SK-N-SH (cell line): ENCODE measurements at regions not wholly inside any gene's neighbourhood (a gene's known extent, or its start where the extent isn't known, plus 50 kb on each side); places are given as distances from the start of the nearest gene placed in this dataset.

ENCODE experiments used
- CTCF ChIA-PET: fragments of 300-600, 350-600 bp; formaldehyde crosslinking; extraction: SDS; loops from one replicate; lab custom pipeline; 2021; lab: Yijun Ruan, JAX
- POLR2A ChIA-PET: fragments of 350-600 bp; sonication (Branson Sonifier 250); formaldehyde crosslinking; extraction: SDS; loops from one replicate; lab custom pipeline; 2020; ENCODE audit warnings: antibody characterized with exemption, inconsistent platforms; lab: Yijun Ruan, JAX
- DNase-seq: peaks from one replicate; pipeline ENCODE4 v3.0.0; 2012
- H2AFZ ChIP-seq: fragments of 200-600 bp; sonication (generic); 2 replicates; pipeline ENCODE4 v1.8.1; 2016; ENCODE audit warnings: antibody characterized with exemption, mild to moderate bottlenecking, low read depth
- H3F3A ChIP-seq: fragments of 200-600 bp; sonication (generic); replicated peaks from 2 replicates; pipeline ENCODE3; 2016; ENCODE audit warnings: antibody characterized with exemption, mild to moderate bottlenecking; ENCODE audit not compliant: insufficient read depth
- H3K27ac ChIP-seq, 2 experiments: fragments of 200-500 bp in 1 of 2; fragments of 200-600 bp in 1 of 2; sonication (Bioruptor generic) in 1 of 2; sonication (generic), shearing (Covaris generic) in 1 of 2; 2 replicates each; pipeline versions ENCODE4 v1.5.1 to v1.6.1; 2014 to 2016; ENCODE audit warnings: low read depth in 2 of 2, inconsistent platforms in 1 of 2, low read length in 1 of 2, mild to moderate bottlenecking in 1 of 2, mixed read lengths in 1 of 2
- H3K27me3 ChIP-seq: fragments of 200-600 bp; sonication (generic), shearing (Covaris generic); 2 replicates; pipeline ENCODE4 v1.6.1; 2016; ENCODE audit warnings: mixed run types; ENCODE audit not compliant: insufficient read depth
- H3K36me3 ChIP-seq, 2 experiments: fragments of 200-500 bp in 1 of 2; fragments of 200-600 bp in 1 of 2; sonication (Bioruptor generic) in 1 of 2; sonication (generic) in 1 of 2; replicated peaks in 1 of 2; 2 replicates each; pipeline versions ENCODE3 to v1.5.1; 2014 to 2016; ENCODE audit warnings: low read length in 1 of 2, mild to moderate bottlenecking in 1 of 2; ENCODE audit not compliant: insufficient read depth in 2 of 2, control insufficient read depth in 1 of 2
- H3K4me1 ChIP-seq, 2 experiments: fragments of 200-500 bp in 1 of 2; fragments of 200-600 bp in 1 of 2; sonication (Bioruptor generic) in 1 of 2; sonication (generic), shearing (Covaris generic) in 1 of 2; 2 replicates each; pipeline versions ENCODE4 v1.5.1 to v1.6.1; 2014 to 2016; ENCODE audit warnings: low read depth in 1 of 2, low read length in 1 of 2, mixed run types in 1 of 2; ENCODE audit not compliant: insufficient read depth in 2 of 2, control insufficient read depth in 1 of 2
- H3K4me2 ChIP-seq: fragments of 200-600 bp; sonication (generic), shearing (Covaris generic); 2 replicates; pipeline ENCODE4 v1.6.1; 2017; ENCODE audit warnings: mixed run types
- H3K4me3 ChIP-seq, 2 experiments: fragments of 200-500 bp in 1 of 2; fragments of 200-600 bp in 1 of 2; sonication (Bioruptor generic) in 1 of 2; sonication (generic), shearing (Covaris generic) in 1 of 2; 2 replicates each; pipeline versions ENCODE4 v1.5.1 to v1.8.1; 2014 to 2016; ENCODE audit warnings: low read depth in 2 of 2, inconsistent platforms in 1 of 2, low read length in 1 of 2, mild to moderate bottlenecking in 1 of 2, mixed read lengths in 1 of 2, moderate library complexity in 1 of 2
- H3K79me2 ChIP-seq: fragments of 200-600 bp; sonication (generic); 2 replicates; pipeline ENCODE4 v1.8.1; 2017; ENCODE audit warnings: mild to moderate bottlenecking; ENCODE audit not compliant: insufficient read depth
- H3K9ac ChIP-seq: fragments of 200-600 bp; sonication (generic); 2 replicates; pipeline ENCODE4 v1.6.1; 2017; ENCODE audit warnings: mixed run types
- H3K9me2 ChIP-seq: fragments of 200-600 bp; sonication (generic); 2 replicates; pipeline ENCODE4 v1.6.1; 2017; ENCODE audit warnings: mixed run types
- H3K9me3 ChIP-seq: fragments of 200-600 bp; sonication (generic); 2 replicates; pipeline ENCODE4 v1.6.1; 2017; ENCODE audit warnings: mixed run types, mild to moderate bottlenecking, moderate library complexity
- H4K20me1 ChIP-seq: fragments of 200-600 bp; sonication (generic); 2 replicates; pipeline ENCODE4 v1.6.1; 2017; ENCODE audit warnings: mild to moderate bottlenecking, mixed run types; ENCODE audit not compliant: insufficient read depth
- CHD2 ChIP-seq: fragments of 150-350 bp; IDR thresholded peaks from 2 replicates; pipeline ENCODE4 v1.6.1; 2018; ENCODE audit warnings: low read length; ENCODE audit not compliant: partially characterized antibody
- ELF1 ChIP-seq: IDR thresholded peaks from 2 replicates; pipeline ENCODE4 v1.4.0; 2012
- EP300 ChIP-seq, 2 experiments: IDR thresholded peaks; 2 replicates each; pipeline versions ENCODE4 v1.4.0 to v1.6.1; 2012; ENCODE audit warnings: borderline replicate concordance in 1 of 2, low read depth in 1 of 2, low read length in 1 of 2
- EZH2phosphoT487 ChIP-seq: fragments of 200-600 bp; sonication (generic); IDR thresholded peaks from 2 replicates; pipeline ENCODE4 v1.6.1; 2017; ENCODE audit warnings: low read depth, mixed run types, mild to moderate bottlenecking, antibody characterized with exemption, moderate library complexity, borderline replicate concordance
- FOSL2 ChIP-seq: IDR thresholded peaks from 2 replicates; pipeline ENCODE4 v1.4.0; 2012; ENCODE audit warnings: low read depth, mild to moderate bottlenecking, moderate library complexity, borderline replicate concordance
- FOXM1 ChIP-seq: IDR thresholded peaks from 2 replicates; pipeline ENCODE4 v1.4.0; 2012; ENCODE audit warnings: low read depth, mild to moderate bottlenecking
- GABPA ChIP-seq: IDR thresholded peaks from 2 replicates; pipeline ENCODE4 v1.4.0; 2012; ENCODE audit warnings: low read depth, mild to moderate bottlenecking
- GATA2 ChIP-seq: sonication (generic); formaldehyde crosslinking; IDR thresholded peaks from 2 replicates; pipeline ENCODE4 v1.5.0; 2020; ENCODE audit warnings: mild to moderate bottlenecking, missing genetic modification reagents
- JUND ChIP-seq: IDR thresholded peaks from 2 replicates; pipeline ENCODE4 v1.4.0; 2012
- MAX ChIP-seq: IDR thresholded peaks from 2 replicates; pipeline ENCODE4 v1.4.0; 2012; ENCODE audit warnings: low read depth
- MXI1 ChIP-seq: IDR thresholded peaks from 2 replicates; pipeline ENCODE4 v1.6.1; 2012; ENCODE audit warnings: mild to moderate bottlenecking, low read depth, low read length, improper control_type of control experiment
- NRF1 ChIP-seq: IDR thresholded peaks from 2 replicates; pipeline ENCODE4 v1.6.1; 2012; ENCODE audit warnings: low read depth, mild to moderate bottlenecking, low read length
- PBX3 ChIP-seq: IDR thresholded peaks from 2 replicates; pipeline ENCODE4; 2012
- POLR2AphosphoS5 ChIP-seq: IDR thresholded peaks from 2 replicates; pipeline ENCODE4 v1.6.1; 2012; ENCODE audit warnings: low read depth, low read length
- SMC3 ChIP-seq: IDR thresholded peaks from 2 replicates; pipeline ENCODE4 v1.6.1; 2012; ENCODE audit warnings: low read depth, low read length, improper control_type of control experiment
- TCF12 ChIP-seq: IDR thresholded peaks from 2 replicates; pipeline ENCODE4 v1.4.0; 2012
- TEAD4 ChIP-seq: IDR thresholded peaks from 2 replicates; pipeline ENCODE4 v1.4.0; 2012; ENCODE audit warnings: mild to moderate bottlenecking, borderline replicate concordance; ENCODE audit not compliant: insufficient read depth
- WGBS: methylation state at CpG from one replicate; pipeline ENCODE4 v1.1.6; 2017; ENCODE audit warnings: low lambda C conversion rate; 5-methylcytosine and 5-hydroxymethylcytosine counted together
- TF ChIP-seq, protein P1 (sequence below): fragments of 200-600 bp; sonication (generic); IDR thresholded peaks from 2 replicates; pipeline ENCODE4 v1.6.1; 2017; ENCODE audit warnings: antibody characterized with exemption, mild to moderate bottlenecking, moderate library complexity

DNA sequence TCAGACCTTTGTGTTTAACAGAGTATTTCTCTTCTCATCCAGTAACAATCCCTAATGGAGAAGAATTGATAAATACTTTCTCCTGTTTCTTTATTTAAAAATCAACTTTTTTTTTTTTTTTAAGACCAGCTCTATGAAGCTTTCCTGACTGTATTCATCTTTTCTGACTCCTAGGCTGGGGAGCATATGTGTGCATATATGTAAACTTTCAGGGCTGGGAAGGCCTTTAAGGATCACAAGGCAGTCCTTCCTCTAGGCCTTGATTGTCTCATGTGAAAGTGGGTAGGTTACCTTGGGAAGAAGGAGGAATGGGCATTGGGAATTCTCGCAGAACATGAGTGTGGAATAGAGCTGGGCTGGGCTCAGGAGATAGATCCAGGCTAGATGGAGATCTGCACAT, 292.9 kb upstream of the SALL1 start:
- TF ChIP-seq JUND: no peak
- TF ChIP-seq POLR2AphosphoS5: no peak
- TF ChIP-seq MAX: no peak
- TF ChIP-seq PBX3: no peak
- no peak for TF ChIP-seq FOSL2
- no peak for TF ChIP-seq MXI1
- TF ChIP-seq CHD2: no peak
- TF ChIP-seq GATA2: no peak
- TF ChIP-seq FOXM1: no peak
- TF ChIP-seq ELF1: no peak
- TF ChIP-seq GABPA: no peak
- no peak for TF ChIP-seq NRF1
- no peak for TF ChIP-seq EP300 (IDR thresholded peaks at IDR 0.05; ENCODE audit: borderline replicate concordance in 1 of 2, low read depth in 1 of 2, low read length in 1 of 2)
- TF ChIP-seq, protein P1, sequence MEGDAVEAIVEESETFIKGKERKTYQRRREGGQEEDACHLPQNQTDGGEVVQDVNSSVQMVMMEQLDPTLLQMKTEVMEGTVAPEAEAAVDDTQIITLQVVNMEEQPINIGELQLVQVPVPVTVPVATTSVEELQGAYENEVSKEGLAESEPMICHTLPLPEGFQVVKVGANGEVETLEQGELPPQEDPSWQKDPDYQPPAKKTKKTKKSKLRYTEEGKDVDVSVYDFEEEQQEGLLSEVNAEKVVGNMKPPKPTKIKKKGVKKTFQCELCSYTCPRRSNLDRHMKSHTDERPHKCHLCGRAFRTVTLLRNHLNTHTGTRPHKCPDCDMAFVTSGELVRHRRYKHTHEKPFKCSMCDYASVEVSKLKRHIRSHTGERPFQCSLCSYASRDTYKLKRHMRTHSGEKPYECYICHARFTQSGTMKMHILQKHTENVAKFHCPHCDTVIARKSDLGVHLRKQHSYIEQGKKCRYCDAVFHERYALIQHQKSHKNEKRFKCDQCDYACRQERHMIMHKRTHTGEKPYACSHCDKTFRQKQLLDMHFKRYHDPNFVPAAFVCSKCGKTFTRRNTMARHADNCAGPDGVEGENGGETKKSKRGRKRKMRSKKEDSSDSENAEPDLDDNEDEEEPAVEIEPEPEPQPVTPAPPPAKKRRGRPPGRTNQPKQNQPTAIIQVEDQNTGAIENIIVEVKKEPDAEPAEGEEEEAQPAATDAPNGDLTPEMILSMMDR: no peak
- no peak for TF ChIP-seq TCF12
- no peak for TF ChIP-seq EZH2phosphoT487
- TF ChIP-seq SMC3: no peak
- TF ChIP-seq TEAD4: no peak
- no peak overlapping the region for H3K9ac ChIP-seq
- H3K4me1 ChIP-seq: no peaks in the 10 kb centered on the region; a peak in 1 of 4 replicates
- no peaks in the 10 kb centered on the region for H3K9me3 ChIP-seq
- no peak overlapping the region for H2AFZ ChIP-seq
- POLR2A ChIA-PET: no interaction called here
- CTCF ChIA-PET: interaction anchor here (1.0 kb wide), 1 partner anchor 45 kb away, joined by 3 read pairs; no protein-coding TSS in a partner anchor
- no peaks in the 10 kb centered on the region for H3F3A ChIP-seq
- whole genome bisulfite sequencing: 82% methylated on average over 1 of the region's 1 CpG
- no peaks in the 10 kb centered on the region for H3K9me2 ChIP-seq
- H3K4me2 ChIP-seq: no peak overlapping the region
- H3K27ac ChIP-seq: no peak overlapping the region
- H3K27me3 ChIP-seq: no peaks in the 10 kb centered on the region
- DNase-seq: no peak
- no peak overlapping the region for H3K4me3 ChIP-seq
- no peaks in the 10 kb centered on the region for H4K20me1 ChIP-seq
- H3K36me3 ChIP-seq: no peaks in the 10 kb centered on the region
- H3K79me2 ChIP-seq: no peaks in the 10 kb centered on the region
